HEK293 (cell line): ENCODE measurements at regions not wholly inside any gene's neighbourhood (a gene's known extent, or its start where the extent isn't known, plus 50 kb on each side); places are given as distances from the start of the nearest gene placed in this dataset.

Experiments used
- CTCF ChIA-PET: fragments of 350-600 bp; formaldehyde crosslinking; extraction: SDS; loops from one replicate; lab custom pipeline; 2021; ENCODE audit warnings: antibody characterized with exemption; lab: Yijun Ruan, JAX
- POLR2A ChIA-PET: fragments of 300-600 bp; formaldehyde crosslinking; extraction: SDS; loops from one replicate; lab custom pipeline; 2020; ENCODE audit warnings: antibody characterized with exemption, inconsistent platforms; lab: Yijun Ruan, JAX
- H3K27ac ChIP-seq: fragments of 200-500 bp; sonication (Bioruptor generic); 2 replicates; pipeline ENCODE4 v1.5.1; 2014; ENCODE audit warnings: low read depth, low read length, control low read depth, inconsistent platforms; ENCODE audit errors: extremely low read depth
- H3K36me3 ChIP-seq, 2 experiments: fragments of 200-500 bp in 1 of 2; sonication (Bioruptor generic) in 1 of 2; 1 replicate in 1 of 2; 2 replicates in 1 of 2; pipeline ENCODE4 v1.5.1; 2014 to 2017; ENCODE audit warnings: inconsistent platforms in 2 of 2, low read length in 2 of 2; ENCODE audit not compliant: control insufficient read depth in 2 of 2, insufficient read depth in 1 of 2
- H3K4me1 ChIP-seq: fragments of 200-500 bp; sonication (Bioruptor generic); 2 replicates; pipeline ENCODE4 v1.5.1; 2014; ENCODE audit warnings: mild to moderate bottlenecking, low read length, inconsistent platforms; ENCODE audit not compliant: control insufficient read depth, insufficient read depth
- H3K4me3 ChIP-seq: 2 replicates; pipeline ENCODE4 v1.5.1; 2011; ENCODE audit warnings: low read depth, mild to moderate bottlenecking, control low read depth, low read length, moderate library complexity
- H3K9me3 ChIP-seq: fragments of 200-500 bp; sonication (Bioruptor generic); 2 replicates; pipeline ENCODE4 v1.5.1; 2014; ENCODE audit warnings: low read depth, low read length, inconsistent platforms; ENCODE audit not compliant: control insufficient read depth, insufficient read depth
- ATF2 ChIP-seq: fragments of 450-650 bp; formaldehyde crosslinking; IDR thresholded peaks from 2 replicates; pipeline ENCODE4 v1.5.1; 2016; ENCODE audit warnings: missing biosample characterization, missing genetic modification characterization, low read depth
- CTCF ChIP-seq: fragments of 450-650 bp; formaldehyde crosslinking; IDR thresholded peaks from 2 replicates; pipeline ENCODE4 v1.5.1; 2016; ENCODE audit warnings: missing biosample characterization, missing genetic modification characterization
- HOXA7 ChIP-seq: sonication (generic); formaldehyde crosslinking; IDR thresholded peaks from 2 replicates; pipeline ENCODE4 v1.8.1; 2022; ENCODE audit warnings: missing genetic modification reagents, borderline replicate concordance
- ZBTB20 ChIP-seq: fragments of 450-650 bp; formaldehyde crosslinking; IDR thresholded peaks from 2 replicates; pipeline ENCODE4 v1.5.1; 2016; ENCODE audit warnings: missing biosample characterization, missing genetic modification characterization
- ZNF112 ChIP-seq: fragments of 450-650 bp; formaldehyde crosslinking; IDR thresholded peaks from 2 replicates; pipeline ENCODE4 v1.5.0; 2017; ENCODE audit warnings: missing biosample characterization, missing genetic modification characterization
- ZNF114 ChIP-seq: fragments of 450-650 bp; formaldehyde crosslinking; IDR thresholded peaks from 2 replicates; pipeline ENCODE4 v1.5.0; 2017; ENCODE audit warnings: missing biosample characterization, missing genetic modification characterization
- ZNF239 ChIP-seq: fragments of 450-650 bp; formaldehyde crosslinking; IDR thresholded peaks from 2 replicates; pipeline ENCODE4 v1.5.1; 2016; ENCODE audit warnings: missing biosample characterization, missing genetic modification characterization
- ZNF292 ChIP-seq: fragments of 450-650 bp; formaldehyde crosslinking; IDR thresholded peaks from 2 replicates; pipeline ENCODE4 v1.5.1; 2016; ENCODE audit warnings: low read depth, missing biosample characterization, missing genetic modification characterization, borderline replicate concordance
- ZNF311 ChIP-seq: fragments of 450-650 bp; formaldehyde crosslinking; IDR thresholded peaks from 2 replicates; pipeline ENCODE4 v1.5.1; 2017; ENCODE audit warnings: missing biosample characterization, missing genetic modification characterization, borderline replicate concordance
- ZNF37A ChIP-seq: fragments of 450-650 bp; IDR thresholded peaks from 2 replicates; pipeline ENCODE4 v1.5.1; 2018; ENCODE audit warnings: missing biosample characterization, missing genetic modification characterization
- ZNF513 ChIP-seq: fragments of 450-650 bp; IDR thresholded peaks from 2 replicates; pipeline ENCODE4 v1.5.1; 2018; ENCODE audit warnings: missing biosample characterization, missing genetic modification characterization
- ZNF518A ChIP-seq: fragments of 450-650 bp; formaldehyde crosslinking; conservative IDR thresholded peaks from 2 replicates; pipeline ENCODE4 v1.5.1; 2016; ENCODE audit warnings: low read depth, missing biosample characterization, missing genetic modification characterization
- ZNF560 ChIP-seq: fragments of 450-650 bp; formaldehyde crosslinking; IDR thresholded peaks from 2 replicates; pipeline ENCODE4 v1.5.1; 2017; ENCODE audit warnings: missing biosample characterization, missing genetic modification characterization, borderline replicate concordance
- ZNF610 ChIP-seq: fragments of 450-650 bp; formaldehyde crosslinking; IDR thresholded peaks from 2 replicates; pipeline ENCODE4 v1.5.1; 2016; ENCODE audit warnings: missing biosample characterization, missing genetic modification characterization, borderline replicate concordance
- ZNF645 ChIP-seq: fragments of 450-650 bp; formaldehyde crosslinking; IDR thresholded peaks from 2 replicates; pipeline ENCODE4; 2016; ENCODE audit warnings: missing biosample characterization, missing genetic modification characterization
- ZNF654 ChIP-seq: fragments of 450-650 bp; formaldehyde crosslinking; IDR thresholded peaks from 2 replicates; pipeline ENCODE4 v1.5.1; 2016; ENCODE audit warnings: low read depth, missing biosample characterization, missing genetic modification characterization
- ZNF660 ChIP-seq: fragments of 450-650 bp; IDR thresholded peaks from 2 replicates; pipeline ENCODE4 v1.5.1; 2018; ENCODE audit warnings: missing biosample characterization, mild to moderate bottlenecking, missing genetic modification characterization

GRCh38 chr2:133777574-133777960, 209.3 kb upstream of the NCKAP5 start (continued):
- no peak for TF ChIP-seq ZNF292
- no peak for TF ChIP-seq ZNF560
- TF ChIP-seq ZNF114: no peak
- TF ChIP-seq HOXA7 (CRISPR knock-in tag): no peak
- TF ChIP-seq ZNF112 (tag by site-specific recombination): no peak

- H3K4me3 ChIP-seq: no peak overlapping the region
- CTCF ChIA-PET: interaction anchor here (0.5 to 1.6 kb wide), 46 partner anchors 9 to 1323 kb away, joined by 3 to 20 read pairs (median 3); partner anchors contain the start of gene NCKAP5
- no peaks in the 10 kb centered on the region for H3K36me3 ChIP-seq
- H3K4me1 ChIP-seq: peaks cover 9% of the 10 kb centered on the region
- H3K27ac ChIP-seq: no peak overlapping the region
- H3K9me3 ChIP-seq: no peaks in the 10 kb centered on the region; the same call in 1 of the 2 replicates
- POLR2A ChIA-PET: no interaction called here
- TF ChIP-seq ZNF654 (tag by site-specific recombination): peak; percentile 77
- TF ChIP-seq ATF2 (tag by site-specific recombination): 0 out of 2 replicates have a peak, but pooled peaks have one; percentile 39
- no peak for TF ChIP-seq ZNF37A (tag by site-specific recombination)
- 0 out of 2 replicates have a peak, but pooled peaks have one; percentile 59 for TF ChIP-seq ZNF660 (tag by site-specific recombination)
- peak; percentile 64 for TF ChIP-seq CTCF (tag by site-specific recombination)
- no peak for TF ChIP-seq ZNF518A (tag by site-specific recombination)
- no peak for TF ChIP-seq ZNF610 (tag by site-specific recombination)
- TF ChIP-seq, all 188 proteins: peak for 4
Measured at GRCh38 chr2:133780099-133780996, 212.1 kb upstream of the NCKAP5 start.

GRCh38 chr2:133780997-133781513, 212.8 kb upstream of the NCKAP5 start:
- H3K36me3 ChIP-seq: no peaks in the 10 kb centered on the region
- H3K9me3 ChIP-seq: no peaks in the 10 kb centered on the region; the same call in 1 of the 2 replicates
- ChIA-PET CTCF (interaction anchor here (0.6 to 0.8 kb wide), 3 partner anchors 184 to 575 kb away, joined by 3 to 4 read pairs (median 3); no protein-coding TSS in a partner anchor), POLR2A (no interaction called here)
- H3K27ac ChIP-seq: no peak overlapping the region
- peaks cover 9% of the 10 kb centered on the region for H3K4me1 ChIP-seq
- TF ChIP-seq ZNF239 (tag by site-specific recombination) (0 out of 2 replicates have a peak, but pooled peaks have one; percentile 20), ZNF645 (tag by site-specific recombination) (no peak), ZNF513 (tag by site-specific recombination) (peak; percentile 80), ZNF311 (no peak), ZBTB20 (tag by site-specific recombination) (peak; percentile 12; the same call in 1 of the 2 replicates)
- no peak overlapping the region for H3K4me3 ChIP-seq
